ENCODE measurements at regions not wholly inside any gene's neighbourhood (a gene's known extent, or its start where the extent isn't known, plus 50 kb on each side); places are given as distances from the start of the nearest gene placed in this dataset.

DNA sequence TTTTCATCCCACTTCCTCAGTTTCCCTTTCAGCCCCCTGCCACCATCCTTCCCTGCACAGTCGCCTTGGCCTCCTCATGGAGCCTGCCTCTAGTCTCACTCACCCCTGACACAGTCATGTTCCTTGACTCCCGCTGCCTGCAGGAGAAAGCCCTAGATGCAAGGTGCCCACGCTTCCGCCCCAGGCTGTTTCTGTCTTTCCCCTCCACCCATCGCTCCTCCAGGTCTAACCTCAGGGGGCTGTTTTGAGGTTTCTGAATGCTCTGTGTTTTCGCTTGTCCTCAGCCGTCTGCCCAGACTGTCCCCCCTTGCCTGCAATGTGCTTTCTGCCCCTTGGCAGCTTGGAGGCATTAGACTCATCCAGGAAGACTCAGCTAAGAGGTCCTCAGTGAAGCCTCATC, 89.9 kb downstream of the EMX2 start:
- H3K4me3 ChIP-seq (ENCODE audit: low read depth, low read length, poor library complexity, severe bottlenecking), result no peak overlapping the region
- H3K27me3 ChIP-seq (ENCODE audit: insufficient read depth, low read length), result no peaks in the 10 kb centered on the region
- no peaks in the 10 kb centered on the region for H3K9me2 ChIP-seq (ENCODE audit: low read depth, low read length)
- H3K27ac ChIP-seq (ENCODE audit: low read depth, low read length, poor library complexity, severe bottlenecking), result no peak overlapping the region
- H4K20me1 ChIP-seq (ENCODE audit: insufficient read depth, low read length), result no peaks in the 10 kb centered on the region
- H3K79me2 ChIP-seq (ENCODE audit: insufficient read depth, low read length), result no peaks in the 10 kb centered on the region
- no peaks in the 10 kb centered on the region for H3F3A ChIP-seq (ENCODE audit: insufficient read depth, low read length)
- H3K4me2 ChIP-seq (ENCODE audit: low read length), result no peak overlapping the region
- no peaks in the 10 kb centered on the region for H3K9me3 ChIP-seq (ENCODE audit: low read length)
- H3K36me3 ChIP-seq (ENCODE audit: insufficient read depth, low read length), result no peaks in the 10 kb centered on the region
- no peaks in the 10 kb centered on the region for H3K4me1 ChIP-seq (ENCODE audit: insufficient read depth, low read length, severe bottlenecking)
- TF ChIP-seq, protein P1, sequence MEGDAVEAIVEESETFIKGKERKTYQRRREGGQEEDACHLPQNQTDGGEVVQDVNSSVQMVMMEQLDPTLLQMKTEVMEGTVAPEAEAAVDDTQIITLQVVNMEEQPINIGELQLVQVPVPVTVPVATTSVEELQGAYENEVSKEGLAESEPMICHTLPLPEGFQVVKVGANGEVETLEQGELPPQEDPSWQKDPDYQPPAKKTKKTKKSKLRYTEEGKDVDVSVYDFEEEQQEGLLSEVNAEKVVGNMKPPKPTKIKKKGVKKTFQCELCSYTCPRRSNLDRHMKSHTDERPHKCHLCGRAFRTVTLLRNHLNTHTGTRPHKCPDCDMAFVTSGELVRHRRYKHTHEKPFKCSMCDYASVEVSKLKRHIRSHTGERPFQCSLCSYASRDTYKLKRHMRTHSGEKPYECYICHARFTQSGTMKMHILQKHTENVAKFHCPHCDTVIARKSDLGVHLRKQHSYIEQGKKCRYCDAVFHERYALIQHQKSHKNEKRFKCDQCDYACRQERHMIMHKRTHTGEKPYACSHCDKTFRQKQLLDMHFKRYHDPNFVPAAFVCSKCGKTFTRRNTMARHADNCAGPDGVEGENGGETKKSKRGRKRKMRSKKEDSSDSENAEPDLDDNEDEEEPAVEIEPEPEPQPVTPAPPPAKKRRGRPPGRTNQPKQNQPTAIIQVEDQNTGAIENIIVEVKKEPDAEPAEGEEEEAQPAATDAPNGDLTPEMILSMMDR (IDR thresholded peaks at IDR 0.05; ENCODE audit: low read length), result no peak
- no peak for TF ChIP-seq EZH2 (IDR thresholded peaks at IDR 0.05; ENCODE audit: borderline replicate concordance, low read length)
- H2AFZ ChIP-seq (ENCODE audit: low read length), result no peak overlapping the region
- H3K9ac ChIP-seq (ENCODE audit: low read length), result no peak overlapping the region

DNA sequence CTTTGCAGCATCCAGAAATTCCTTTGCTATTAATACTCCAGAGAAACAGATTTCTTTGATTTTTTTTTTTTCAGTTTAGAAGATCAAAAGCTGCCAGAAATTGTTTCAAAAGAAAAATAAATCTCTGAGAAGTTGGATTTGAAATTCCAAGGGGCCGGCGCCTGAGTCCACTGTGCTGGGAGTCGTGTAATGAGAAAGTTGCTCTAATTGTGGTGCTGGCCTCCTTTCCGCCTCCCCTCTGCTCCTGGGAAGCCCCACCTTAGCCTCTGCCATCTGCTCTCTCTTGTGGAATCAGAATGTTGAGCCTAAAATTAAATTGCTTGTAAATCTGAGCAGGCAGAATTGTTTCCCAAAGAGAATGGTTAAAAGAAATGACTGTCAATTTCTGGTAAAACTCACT, 93.3 kb downstream of the EMX2 start:
- H3K79me2 ChIP-seq (ENCODE audit: insufficient read depth, low read length), result no peaks in the 10 kb centered on the region
- no peaks in the 10 kb centered on the region for H4K20me1 ChIP-seq (ENCODE audit: insufficient read depth, low read length)
- no peak overlapping the region for H3K27ac ChIP-seq (ENCODE audit: low read depth, low read length, poor library complexity, severe bottlenecking)
- no peaks in the 10 kb centered on the region for H3K4me1 ChIP-seq (ENCODE audit: insufficient read depth, low read length, severe bottlenecking)
- no peaks in the 10 kb centered on the region for H3K27me3 ChIP-seq (ENCODE audit: insufficient read depth, low read length)
- no peaks in the 10 kb centered on the region for H3K9me2 ChIP-seq (ENCODE audit: low read depth, low read length)
- no peak overlapping the region for H3K4me2 ChIP-seq (ENCODE audit: low read length)
- no peaks in the 10 kb centered on the region for H3F3A ChIP-seq (ENCODE audit: insufficient read depth, low read length)
- no peak overlapping the region for H2AFZ ChIP-seq (ENCODE audit: low read length)
- H3K4me3 ChIP-seq (ENCODE audit: low read depth, low read length, poor library complexity, severe bottlenecking), result no peak overlapping the region
- H3K9me3 ChIP-seq (ENCODE audit: low read length), result no peaks in the 10 kb centered on the region
- TF ChIP-seq, protein P1 (IDR thresholded peaks at IDR 0.05; ENCODE audit: low read length), result no peak
- no peak for TF ChIP-seq EZH2 (IDR thresholded peaks at IDR 0.05; ENCODE audit: borderline replicate concordance, low read length)
- H3K9ac ChIP-seq (ENCODE audit: low read length), result no peak overlapping the region
- H3K36me3 ChIP-seq (ENCODE audit: insufficient read depth, low read length), result no peaks in the 10 kb centered on the region

DNA sequence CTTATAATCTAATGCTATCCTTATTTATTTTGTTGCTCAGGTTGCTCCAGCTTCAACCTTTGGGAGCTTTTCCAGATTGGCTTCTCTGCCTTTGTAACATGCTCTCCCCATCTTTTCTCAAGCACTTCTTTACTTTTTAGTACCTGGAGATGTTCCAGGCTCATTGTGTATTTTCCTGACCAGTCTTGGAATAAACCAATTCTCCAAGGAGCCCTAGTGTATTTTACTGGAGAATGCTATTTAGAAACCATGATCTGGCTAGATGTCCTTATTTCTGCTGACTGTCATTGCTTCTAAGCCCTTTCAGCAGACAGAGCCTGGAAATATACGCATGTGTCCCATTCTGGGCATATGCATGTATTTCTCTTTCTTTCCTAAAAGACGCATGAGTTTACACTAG, 95.7 kb downstream of the EMX2 start:
- Histone ChIP-seq H3K9me2 (ENCODE audit: low read depth, low read length) (no peaks in the 10 kb centered on the region), H3F3A (ENCODE audit: insufficient read depth, low read length) (no peaks in the 10 kb centered on the region), H3K4me3 (ENCODE audit: low read depth, low read length, poor library complexity, severe bottlenecking) (no peak overlapping the region), H3K4me2 (ENCODE audit: low read length) (no peak overlapping the region), H3K27me3 (ENCODE audit: insufficient read depth, low read length) (no peaks in the 10 kb centered on the region), H3K9ac (ENCODE audit: low read length) (no peak overlapping the region), H3K36me3 (ENCODE audit: insufficient read depth, low read length) (no peaks in the 10 kb centered on the region), H3K4me1 (ENCODE audit: insufficient read depth, low read length, severe bottlenecking) (no peaks in the 10 kb centered on the region), H3K79me2 (ENCODE audit: insufficient read depth, low read length) (no peaks in the 10 kb centered on the region), H3K27ac (ENCODE audit: low read depth, low read length, poor library complexity, severe bottlenecking) (no peak overlapping the region), H2AFZ (ENCODE audit: low read length) (no peak overlapping the region), H4K20me1 (ENCODE audit: insufficient read depth, low read length) (no peaks in the 10 kb centered on the region), H3K9me3 (ENCODE audit: low read length) (no peaks in the 10 kb centered on the region)
- TF ChIP-seq, protein P1 (IDR thresholded peaks at IDR 0.05; ENCODE audit: low read length), result no peak
- TF ChIP-seq EZH2 (IDR thresholded peaks at IDR 0.05; ENCODE audit: borderline replicate concordance, low read length), result no peak

Measured in OCI-LY1 (cell line).